Stimulated activated CD4-positive, alpha-beta T cell treated with anti-CD3 and anti-CD28 coated beads, Interleukin-1b, Interleukin-23, amount 100 ng/mL, for 1 hour (primary cell): ENCODE measurements at regions not wholly inside any gene's neighbourhood (a gene's known extent, or its start where the extent isn't known, plus 50 kb on each side); places are given as distances from the start of the nearest gene placed in this dataset.
"Not testable (repeated sequence)": the region's sequence is repeated elsewhere in the genome, so short reads cannot be mapped to it uniquely, and the experiment has no call there.

Experiments used
- DNase-seq, 2 donors: peaks; one replicate each; pipeline ENCODE4 v3.0.0-alpha.2; 2020; ENCODE audit warnings: low read depth in 2 of 2

DNA sequence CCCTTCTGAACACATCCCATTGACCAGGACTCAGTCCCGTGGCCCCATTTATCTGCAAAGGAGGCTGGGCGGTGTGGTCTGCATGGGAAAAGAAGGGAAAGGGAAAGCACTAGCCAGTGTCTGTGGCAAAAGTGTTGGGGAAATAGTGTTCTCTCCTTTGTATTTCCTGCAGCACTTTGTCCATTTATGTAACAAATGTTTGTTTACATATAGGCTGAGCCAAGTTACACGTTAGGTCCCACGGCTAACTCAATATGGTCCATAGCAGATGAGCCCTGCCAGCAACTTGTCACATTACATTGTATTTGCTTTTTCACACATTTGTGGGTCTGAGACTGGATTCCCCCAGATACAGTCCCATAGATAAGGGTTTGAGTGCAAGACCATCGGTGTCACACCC lies 260.5 kb downstream of the MSX2 start:
- no peak for DNase-seq

DNA sequence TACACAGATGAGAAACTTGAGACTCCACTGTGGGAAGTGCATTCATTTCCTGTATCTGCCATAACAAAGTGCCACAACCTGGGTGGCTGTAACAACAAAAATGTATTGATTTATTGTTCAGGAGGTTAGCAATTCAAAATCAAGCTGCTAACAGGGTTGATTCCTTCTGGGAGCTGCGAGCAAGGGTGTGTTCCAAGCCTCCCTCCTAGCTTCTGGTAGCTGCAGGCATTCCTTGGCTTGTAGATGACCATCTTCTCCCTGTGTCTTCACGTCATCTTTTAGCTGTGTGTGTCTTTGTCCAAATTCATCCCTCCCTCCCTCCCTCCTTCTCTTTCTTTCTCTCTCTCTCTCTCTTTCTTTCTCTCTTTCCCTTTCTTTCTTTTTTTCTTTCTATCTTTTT lies 258.1 kb downstream of the MSX2 start:
- DNase-seq: no peak

DNA sequence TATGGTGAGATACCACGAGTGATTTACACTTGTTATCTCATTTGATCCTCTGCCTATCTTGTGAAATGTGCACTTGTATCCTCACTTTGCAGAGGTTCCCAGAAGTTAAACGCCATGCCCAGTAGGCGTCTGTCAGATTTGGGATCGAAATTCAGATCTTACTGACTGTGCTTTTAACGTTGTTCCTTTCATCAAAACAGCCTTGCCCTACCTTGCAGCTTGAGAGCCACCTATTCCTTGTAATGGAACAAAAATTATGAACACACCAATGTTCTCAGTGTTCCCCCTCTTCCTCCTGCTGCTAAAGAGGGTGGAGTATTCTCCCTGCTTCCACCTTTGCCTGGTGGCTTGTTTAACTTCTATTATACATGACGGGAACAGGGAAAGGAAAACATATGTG lies 257.0 kb downstream of the MSX2 start:
- no peak for DNase-seq

DNA sequence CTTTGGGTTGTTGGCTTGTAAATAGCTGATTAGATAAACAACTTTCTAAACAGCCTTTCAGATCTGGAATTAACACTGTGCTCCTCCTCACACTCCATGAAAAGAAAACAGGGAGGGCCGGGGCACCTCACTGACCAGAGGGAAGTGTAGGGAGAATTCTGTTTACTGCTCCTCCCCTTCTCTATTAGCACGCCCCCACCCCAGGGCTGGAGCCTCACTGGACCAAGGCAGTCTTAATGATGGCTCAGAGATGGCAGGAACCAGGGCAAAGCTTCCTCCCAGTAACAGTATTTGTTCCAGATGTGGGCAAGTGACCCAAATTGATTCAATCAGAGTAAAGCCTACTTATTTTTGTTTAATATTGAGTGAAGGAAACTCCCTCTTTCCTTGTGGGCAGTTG lies 256.6 kb downstream of the MSX2 start:
- DNase-seq: no peak

DNA sequence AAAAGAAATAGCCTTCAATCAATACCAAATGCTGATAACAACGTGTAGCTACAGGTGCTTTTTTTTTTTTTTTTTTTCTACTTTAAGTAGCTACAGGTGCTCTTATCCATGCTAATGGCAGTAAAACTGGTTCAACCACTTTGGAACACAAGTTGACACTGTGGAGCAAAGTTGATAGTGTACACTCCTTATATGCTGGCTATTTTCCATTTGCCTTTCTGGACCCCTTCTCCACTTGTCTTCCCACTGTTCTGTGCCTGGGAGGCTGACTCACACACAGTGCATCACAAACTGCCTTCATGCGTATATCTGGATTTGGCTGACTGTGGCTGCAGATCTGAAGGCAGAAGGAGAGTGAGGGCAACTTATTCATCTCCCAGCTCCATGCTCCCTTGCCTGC lies 247.9 kb downstream of the MSX2 start:
- DNase-seq: no peak

DNA sequence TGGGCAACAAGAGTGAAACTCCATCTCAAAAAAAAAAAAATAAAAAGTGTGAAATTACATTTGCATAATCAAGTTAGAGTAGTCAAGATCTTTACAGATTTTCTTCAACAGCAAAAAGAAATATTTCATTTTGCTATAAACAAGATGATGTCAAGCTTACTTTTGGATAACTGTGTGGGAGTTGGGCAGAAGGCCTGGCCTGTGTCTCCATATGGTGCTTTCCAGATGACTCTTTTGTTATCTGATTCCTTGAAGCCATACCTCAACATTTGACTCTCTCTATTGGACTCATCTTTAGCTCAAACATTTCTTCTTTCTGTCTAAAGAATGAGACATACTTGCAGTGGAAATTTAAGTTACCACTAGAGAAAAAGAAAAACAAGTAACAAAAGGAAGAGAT lies 246.8 kb downstream of the MSX2 start:
- no peak for DNase-seq

DNA sequence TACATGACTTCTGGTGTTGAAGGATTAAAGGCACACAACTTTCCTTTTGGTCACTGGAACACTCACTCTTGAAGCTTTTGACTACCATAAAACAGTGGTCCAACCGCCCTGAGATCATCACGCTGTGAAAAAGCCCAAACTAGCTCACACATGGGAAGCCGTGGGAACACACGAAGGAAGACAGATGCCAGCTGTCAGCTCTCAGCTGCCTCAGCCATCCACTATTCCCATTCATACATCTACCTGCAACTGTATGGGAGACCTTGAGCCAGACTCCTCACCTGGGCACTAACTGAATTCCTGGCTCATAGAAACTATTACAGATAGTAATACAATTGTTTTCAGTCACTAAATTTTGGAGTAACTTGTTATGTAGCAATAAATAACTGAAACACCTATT lies 246.1 kb downstream of the MSX2 start:
- DNase-seq: no peak

DNA sequence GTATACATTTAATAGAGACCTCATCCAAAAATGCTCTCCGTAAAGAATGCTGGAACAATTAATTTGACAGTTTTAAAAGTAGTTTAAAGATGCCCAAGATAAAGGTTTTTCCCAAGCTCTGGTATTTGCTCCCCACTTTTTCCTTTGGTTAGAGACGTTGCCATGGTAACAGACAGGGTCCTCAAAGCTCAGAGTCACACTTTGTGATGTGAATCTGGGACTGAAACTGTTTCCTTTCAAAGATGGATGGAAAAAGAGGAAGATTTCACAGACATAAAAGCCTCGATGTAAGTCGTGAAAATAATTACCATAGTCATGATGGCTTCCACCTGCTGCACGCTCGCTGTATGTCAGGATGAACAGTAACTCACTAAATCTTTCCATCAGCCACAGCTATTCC lies 229.5 kb downstream of the MSX2 start:
- no peak for DNase-seq

DNA sequence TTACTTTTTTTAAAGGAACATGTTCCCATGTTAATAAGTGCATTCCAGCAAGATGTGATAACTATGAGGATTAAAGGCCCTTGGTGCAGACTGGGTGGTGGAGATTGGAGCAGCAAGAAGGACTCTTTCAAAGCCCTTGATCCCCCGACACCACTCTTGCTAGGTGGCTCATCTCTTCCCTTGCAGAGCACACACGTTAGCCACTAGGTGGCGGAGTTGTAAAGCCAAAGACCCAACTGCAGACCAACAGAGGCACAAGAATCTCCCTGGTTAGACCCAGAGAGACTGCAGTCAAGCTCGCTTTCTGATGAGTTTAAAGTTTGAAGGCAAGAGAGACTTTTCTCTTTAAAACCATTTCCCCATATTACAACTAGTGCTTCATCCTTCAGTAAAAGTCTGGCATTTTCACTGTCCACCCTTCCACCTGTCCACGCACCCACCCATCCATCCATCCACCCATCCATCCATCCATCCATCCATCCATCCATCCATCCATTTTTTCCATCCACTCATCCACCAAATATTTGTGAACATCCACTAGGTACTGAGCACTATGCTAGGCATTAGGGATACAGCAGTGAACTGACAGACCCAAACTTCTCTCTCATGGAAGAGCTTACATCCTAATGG lies 226.9 kb downstream of the MSX2 start:
- DNase-seq: peak; percentile 7 to 17

DNA sequence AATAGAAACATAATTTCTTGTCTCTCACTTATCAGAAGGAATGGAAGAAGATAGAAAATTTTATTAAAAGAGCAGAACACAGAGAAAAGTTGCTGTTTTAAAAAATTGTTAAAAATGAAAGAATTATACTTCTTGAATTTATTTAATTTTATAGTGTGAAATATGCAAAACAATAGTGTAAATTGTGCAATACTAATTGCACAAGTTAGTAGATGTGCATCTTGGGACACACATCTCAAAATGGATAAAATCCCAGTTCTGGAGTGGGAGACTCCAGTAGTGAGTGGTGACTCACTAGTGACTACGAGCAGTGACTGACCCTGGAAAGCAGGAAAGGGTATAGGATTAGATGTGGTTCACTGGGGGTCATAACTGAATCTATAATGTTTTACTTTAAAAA lies 223.2 kb downstream of the MSX2 start:
- DNase-seq: no peak

DNA sequence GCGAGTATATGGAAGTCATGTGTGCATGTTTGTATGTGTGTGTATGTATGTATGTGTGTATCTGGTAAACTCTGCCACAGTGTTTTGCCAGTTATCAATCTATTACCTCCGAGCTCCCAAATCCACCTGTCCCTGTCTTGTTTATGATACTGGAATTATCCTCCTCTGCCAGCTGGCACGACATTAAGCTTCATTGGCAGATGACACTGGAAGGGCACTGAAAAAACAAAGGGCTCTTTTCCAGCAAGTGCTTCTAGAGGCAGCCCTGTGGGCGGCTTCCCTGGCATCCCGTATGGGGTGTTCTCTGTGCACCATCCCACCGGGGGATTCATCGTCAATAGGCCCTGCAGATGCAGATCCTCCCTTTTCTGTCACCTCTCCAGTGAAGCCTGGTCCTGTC lies 221.5 kb downstream of the MSX2 start:
- no peak for DNase-seq

DNA sequence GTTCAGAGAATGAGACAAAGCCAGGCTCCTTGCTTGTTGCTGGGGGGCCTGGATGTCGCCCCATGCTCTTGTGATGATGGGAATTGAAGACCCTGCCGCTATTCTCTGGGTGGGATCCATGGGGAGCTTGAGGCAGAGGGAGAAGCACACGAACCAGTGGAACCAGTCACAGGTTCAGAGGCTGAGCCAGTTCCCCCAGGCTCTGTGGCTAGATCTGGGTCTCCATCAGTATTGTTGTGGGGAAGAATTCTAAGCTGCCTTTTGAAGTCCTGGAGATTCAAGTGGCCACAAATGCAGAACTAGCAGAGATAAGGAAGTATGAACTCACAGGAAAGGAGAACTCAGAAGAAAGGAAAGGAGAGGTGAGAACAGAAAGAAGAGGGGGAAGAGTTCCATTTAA lies 219.4 kb downstream of the MSX2 start:
- no peak for DNase-seq

DNA sequence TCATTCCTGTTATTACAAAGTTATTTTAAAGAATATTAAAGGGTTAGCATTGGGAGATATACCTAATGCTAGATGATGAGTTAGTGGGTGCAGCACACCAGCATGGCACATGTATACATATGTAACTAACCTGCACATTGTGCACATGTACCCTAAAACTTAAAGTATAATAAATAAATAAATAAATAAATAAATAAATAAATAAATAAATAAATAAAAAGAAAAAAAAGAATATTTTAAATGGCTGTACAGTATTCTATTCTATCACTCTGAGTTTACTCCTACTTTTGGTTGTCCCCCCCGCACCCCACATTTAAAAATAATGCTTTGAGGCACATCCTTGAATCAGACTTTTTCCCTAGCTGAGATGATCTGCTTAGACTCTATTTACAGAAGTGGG lies 218.6 kb downstream of the MSX2 start:
- not testable (repeated sequence) for DNase-seq

DNA sequence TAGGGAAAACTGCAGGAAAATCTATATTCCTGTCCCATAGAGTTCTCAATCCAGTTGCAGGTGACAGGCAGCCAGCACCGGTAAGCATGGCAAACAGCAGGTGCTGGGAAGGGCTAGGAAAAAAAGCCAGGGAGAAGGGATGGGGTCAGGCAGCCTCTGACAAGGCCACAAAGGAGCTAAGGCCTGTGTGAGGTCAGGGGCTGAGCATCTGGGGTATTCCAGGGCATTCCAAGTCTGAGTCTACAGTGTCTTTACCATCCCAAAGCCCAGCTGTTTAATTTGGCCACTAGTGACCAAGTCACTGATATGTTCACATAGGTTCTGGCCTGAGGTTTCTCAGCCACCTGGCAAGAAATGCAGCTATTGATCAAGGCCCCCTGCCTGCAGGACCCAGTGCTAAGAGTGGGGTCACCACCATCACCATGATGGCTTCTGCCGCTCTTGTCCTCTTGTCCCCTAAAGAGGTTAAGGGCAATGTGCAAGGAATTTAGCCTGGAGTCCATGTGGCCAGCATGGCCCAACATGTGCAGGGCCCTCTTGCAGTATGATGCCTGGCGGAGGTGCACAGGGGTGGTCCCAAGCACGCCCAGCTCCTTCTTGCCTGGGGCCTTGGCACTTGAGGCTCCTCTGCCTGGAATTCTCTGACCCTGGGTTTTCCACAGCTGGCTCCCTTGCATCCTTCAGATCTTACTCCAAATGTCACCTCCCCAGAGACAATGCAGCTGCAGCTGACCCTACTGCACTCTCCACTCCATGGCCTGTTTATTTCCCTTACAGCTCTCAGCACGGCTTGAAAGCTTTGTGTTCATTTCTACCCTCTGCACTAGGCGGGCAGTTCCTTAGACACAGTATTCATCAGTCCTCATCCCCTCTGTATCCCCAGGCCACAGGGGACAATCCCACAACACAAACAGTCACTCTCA lies 213.1 kb downstream of the MSX2 start:
- no peak for DNase-seq

DNA sequence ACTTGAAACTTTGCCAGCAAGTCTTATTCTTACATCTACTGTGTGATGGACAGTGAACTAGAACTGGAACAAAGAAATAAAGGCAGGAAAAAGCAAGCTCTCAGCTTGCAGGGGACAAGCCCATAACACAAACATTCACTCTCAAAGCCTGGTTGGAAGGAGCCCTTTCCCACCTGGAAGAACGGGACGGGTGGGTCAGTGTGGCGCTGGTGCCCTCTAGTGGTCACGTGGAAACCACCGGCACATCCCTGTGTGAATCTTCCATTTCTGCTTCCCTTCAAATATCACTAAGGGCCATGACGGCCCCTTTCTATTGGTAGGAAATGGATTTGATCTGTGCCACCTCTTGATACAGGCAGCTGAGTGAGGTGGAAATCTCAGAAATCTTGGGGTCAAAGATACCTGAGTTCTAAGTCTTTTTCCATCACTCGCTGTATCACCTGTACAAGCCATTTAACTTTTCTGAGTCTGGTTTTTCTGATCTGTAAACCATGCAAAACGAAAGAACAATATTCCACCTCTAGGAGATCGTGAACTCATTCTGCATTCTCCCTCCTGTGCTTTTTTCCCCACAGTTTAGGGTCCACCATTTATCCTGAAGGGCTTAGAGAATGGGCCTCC lies 211.6 kb downstream of the MSX2 start:
- peak in 1 of 2 donors; percentile 3 for DNase-seq

DNA sequence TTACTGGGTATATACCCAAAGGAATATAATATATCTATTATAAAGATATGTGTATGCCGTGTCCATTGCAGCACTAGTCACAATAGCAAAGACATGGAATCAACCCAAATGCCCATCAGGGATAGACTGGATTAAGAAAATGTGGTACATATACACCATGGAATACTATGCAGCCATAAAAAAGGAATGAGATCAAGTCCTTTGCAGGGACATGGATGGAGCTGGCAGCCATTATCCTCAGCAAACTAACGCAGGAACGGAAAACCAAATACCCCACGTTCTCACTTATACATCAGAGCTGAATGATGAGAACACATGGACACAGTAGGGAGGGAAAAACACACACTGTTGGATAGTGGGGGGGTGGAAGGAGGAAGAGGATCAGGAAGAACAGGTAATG lies 206.7 kb downstream of the MSX2 start:
- DNase-seq: not testable (repeated sequence)

DNA sequence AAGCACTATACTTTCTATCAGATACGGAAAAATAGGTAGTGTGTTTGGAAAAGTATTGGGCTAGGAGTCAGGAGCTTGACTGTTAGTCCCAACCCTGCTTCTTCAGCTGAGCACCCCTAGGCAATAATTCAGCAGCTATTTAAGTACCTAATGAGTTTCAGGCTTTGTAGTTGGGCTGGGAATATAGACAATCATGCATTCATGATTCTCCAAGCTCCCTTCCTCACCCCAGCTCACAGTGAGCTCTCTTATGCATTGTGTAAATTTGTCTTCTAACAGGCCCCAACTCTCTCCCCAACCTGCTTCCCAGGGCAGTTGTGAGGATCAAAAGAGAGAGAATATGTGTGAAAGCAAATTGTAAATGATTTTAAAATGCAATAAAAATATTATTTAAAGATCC lies 201.2 kb downstream of the MSX2 start:
- no peak for DNase-seq

DNA sequence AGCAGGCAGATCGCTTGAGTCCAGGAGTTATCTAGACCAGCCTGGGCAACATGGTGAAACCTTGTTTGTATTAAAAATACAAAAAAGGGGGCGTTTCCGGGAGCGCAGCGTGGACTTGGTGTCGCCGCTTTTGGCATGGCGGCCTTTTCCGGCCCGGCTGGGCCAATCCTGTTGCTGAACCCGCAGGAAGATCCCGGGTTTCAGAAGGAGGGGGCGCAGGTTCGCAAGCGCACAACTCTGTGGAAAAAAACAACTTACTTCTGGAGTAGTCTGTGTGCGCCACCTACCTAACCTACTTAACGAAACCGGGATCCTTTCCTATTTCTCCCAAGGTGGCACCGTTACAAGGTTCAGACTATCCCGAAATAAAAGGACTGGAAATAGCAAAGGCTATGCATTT lies 198.6 kb downstream of the MSX2 start:
- no peak for DNase-seq

DNA sequence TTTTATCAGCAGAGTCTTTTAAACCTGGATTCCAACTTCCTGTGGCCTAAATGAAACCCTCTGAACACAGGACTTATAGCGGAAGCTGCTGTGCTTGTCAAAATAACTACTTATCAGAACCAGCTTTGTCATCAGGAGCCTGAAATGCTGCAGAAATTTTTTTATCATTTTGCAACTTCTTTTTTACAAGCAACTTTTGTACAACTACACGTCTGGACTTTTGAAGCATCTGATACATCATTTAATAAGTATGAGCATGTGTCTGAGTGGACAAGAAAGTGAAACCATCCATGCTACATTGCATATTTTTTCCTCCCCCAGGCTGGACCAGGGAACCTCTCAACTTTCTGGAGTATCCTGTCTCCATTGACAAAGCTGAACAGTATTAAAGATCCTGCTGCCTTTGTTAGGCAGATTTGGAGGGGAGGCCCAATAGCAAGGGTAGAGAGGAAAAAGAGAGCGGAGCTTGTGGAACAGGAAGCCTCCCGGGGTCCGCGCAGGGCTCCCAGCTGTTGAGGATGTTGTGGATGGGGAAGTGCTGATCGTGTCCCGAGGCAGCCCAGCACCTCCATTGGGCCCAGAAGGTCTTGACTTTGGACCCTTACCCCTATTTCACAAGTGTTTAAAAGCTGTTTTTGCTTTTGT lies 196.6 kb downstream of the MSX2 start:
- no peak for DNase-seq

DNA sequence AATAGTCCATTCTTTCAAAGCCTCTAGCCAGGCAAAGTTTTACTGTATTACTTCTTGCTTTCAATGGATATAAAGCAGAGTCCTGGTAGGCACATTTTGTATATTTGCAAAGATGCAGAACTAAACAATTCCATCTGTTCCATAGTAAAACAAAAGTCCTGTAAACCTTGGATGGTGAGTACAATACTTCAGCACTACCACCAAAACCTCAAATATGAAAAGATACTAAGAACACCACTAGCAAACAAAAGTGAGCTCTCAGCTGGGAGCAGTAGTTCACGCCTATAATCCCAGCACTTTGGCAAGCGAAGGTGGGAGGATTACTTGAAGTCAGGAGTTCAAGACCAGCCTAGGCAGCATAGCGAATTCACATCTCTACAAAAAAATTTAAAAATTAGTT lies 195.0 kb downstream of the MSX2 start:
- no peak for DNase-seq

DNA sequence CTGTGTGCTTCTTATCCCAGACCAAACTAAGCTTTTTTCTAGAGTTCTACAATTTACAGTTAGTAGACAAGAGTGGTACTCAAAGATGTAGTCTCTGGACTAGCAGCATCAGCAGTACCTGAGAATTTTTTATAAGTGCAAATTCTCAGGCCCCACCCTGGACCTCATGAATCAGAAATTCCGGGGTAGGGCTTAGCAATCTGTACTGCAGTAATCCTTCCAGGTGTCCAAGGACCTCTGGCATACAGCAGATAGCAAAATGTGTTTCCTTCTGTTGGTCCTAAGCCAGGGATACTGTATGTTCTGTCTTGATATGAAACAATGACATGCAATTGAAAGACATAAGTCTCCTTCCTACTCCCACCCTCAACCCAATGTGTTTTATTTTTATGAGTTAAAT lies 194.3 kb downstream of the MSX2 start:
- no peak for DNase-seq

DNA sequence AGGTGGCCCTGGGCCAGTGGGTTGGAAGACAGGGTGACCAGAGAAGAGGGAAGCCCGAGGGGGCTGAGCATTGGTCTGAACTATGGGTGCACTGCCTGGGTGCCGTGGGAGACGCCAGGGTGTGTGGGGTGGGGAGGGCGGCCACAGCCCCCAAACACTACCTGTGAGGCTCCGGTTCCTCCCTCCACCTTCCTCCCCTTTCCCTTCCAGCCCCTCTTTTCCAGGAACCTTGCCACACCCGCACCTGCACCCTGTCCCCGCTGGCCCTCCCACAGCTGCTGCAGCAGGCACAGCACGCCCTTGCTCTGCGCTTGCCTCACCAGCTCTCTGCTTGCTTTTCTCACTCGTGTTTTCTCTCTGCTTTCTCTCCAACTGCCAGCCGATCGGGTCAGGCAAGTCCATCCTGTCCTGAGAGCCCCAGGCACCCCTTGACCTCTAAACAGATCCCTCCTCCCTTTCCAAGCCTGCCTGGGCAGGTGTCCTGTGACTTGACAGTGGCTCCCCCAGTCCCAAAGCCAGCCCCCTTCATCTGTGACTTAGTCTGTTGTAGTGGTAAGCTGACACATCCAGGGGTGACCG lies 193.7 kb downstream of the MSX2 start:
- DNase-seq: no peak
